ENCODE measurements at regions not wholly inside any gene's neighbourhood (a gene's known extent, or its start where the extent isn't known, plus 50 kb on each side); places are given as distances from the start of the nearest gene placed in this dataset.

DNA sequence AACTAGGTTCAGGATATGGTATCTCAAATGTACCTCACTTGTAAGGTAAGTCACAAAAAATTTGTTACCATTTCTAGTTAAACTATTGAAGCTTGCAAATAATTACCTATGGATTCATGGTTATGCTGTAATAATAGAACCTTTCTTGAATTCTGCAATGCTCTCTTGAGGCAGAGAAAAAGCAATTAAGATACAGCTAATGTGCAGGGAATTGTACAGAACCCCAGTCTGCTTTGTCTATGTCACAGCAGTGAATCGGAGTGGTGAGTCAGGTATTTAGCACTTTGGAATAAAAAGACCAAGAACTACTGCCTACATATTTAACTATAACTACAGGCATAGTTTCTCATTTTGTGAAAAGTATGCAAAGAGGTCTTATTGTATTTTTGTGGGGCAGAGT, 228.7 kb upstream of the GOT2 start:
- no peaks in the 10 kb centered on the region for H3K4me1 Mint-ChIP-seq
- H3K27me3 Mint-ChIP-seq, result peaks cover 3% of the 10 kb centered on the region
- no peak for DNase-seq
- H3K36me3 Mint-ChIP-seq, result no peaks in the 10 kb centered on the region
- H3K9me3 Mint-ChIP-seq, result no peaks in the 10 kb centered on the region
- H3K27ac Mint-ChIP-seq, result no peak overlapping the region
- H3K4me3 Mint-ChIP-seq, result no peak overlapping the region

DNA sequence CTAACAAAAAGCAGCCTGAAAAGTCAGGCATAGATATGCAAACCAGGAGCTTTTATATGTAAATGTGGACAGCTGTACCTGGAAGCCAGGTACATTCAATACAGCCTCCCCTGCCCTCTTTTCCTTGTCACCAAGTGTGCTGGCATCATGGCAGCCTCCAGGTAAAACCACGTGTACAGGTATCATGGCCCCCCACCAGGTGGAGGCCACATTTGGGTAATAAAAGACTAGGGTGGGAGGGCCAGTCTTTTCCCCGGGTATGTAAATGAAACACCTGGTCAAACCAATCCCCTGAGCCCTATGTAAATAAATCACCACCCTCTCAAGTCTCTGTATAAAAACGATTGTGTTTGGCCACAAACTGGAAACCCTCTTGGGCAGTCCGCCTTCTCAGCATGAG, 226.4 kb upstream of the GOT2 start:
- Mint-ChIP-seq H3K4me3 (no peak overlapping the region), H3K27me3 (peaks cover 3% of the 10 kb centered on the region), H3K9me3 (no peaks in the 10 kb centered on the region), H3K4me1 (no peaks in the 10 kb centered on the region), H3K27ac (no peak overlapping the region), H3K36me3 (no peaks in the 10 kb centered on the region)
- no peak for DNase-seq

DNA sequence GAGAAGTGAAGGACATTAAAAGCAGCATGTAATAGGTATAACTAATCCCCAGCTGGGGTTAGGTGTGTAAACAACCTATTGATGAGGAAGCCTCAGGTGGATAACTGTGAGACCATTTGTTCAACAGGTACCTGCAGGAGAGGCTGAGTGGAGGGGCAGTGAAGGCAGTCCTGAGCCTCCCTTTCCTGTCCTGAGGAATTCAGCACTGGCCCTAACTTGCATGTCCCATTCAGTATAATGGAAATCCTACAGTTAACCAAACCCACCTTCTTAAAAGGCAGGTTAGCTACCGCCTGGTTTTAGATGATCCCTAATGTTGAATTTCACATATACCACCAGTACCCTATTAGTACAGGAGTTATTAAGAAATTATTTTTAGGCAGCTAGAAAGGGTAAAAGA, 225.9 kb upstream of the GOT2 start:
- H3K4me1 Mint-ChIP-seq, result no peaks in the 10 kb centered on the region
- peaks cover 3% of the 10 kb centered on the region for H3K27me3 Mint-ChIP-seq
- no peak overlapping the region for H3K27ac Mint-ChIP-seq
- H3K36me3 Mint-ChIP-seq, result no peaks in the 10 kb centered on the region
- H3K9me3 Mint-ChIP-seq, result no peaks in the 10 kb centered on the region
- DNase-seq, result no peak
- H3K4me3 Mint-ChIP-seq, result no peak overlapping the region

DNA sequence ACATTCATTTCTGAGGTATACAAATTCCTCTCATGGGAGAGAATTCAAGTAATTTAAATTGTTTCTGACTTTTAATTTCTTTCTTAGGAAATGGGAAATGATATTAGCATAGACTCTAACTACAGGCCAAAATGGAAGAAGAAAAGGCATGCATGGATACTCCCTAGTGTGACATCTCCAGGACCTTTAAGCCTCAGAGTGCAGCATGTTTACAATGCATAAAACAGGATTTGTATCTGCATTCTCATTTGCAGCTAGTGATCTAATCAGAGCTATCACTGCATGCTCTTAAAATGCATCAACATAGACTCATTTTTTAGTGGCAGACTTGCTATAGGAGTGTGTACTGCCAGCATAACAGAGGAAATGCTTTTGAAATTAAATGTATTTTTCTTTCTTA, 224.6 kb upstream of the GOT2 start:
- H3K4me1 Mint-ChIP-seq, result no peaks in the 10 kb centered on the region
- no peaks in the 10 kb centered on the region for H3K9me3 Mint-ChIP-seq
- no peak overlapping the region for H3K27ac Mint-ChIP-seq
- H3K36me3 Mint-ChIP-seq, result no peaks in the 10 kb centered on the region
- peaks cover 3% of the 10 kb centered on the region for H3K27me3 Mint-ChIP-seq
- H3K4me3 Mint-ChIP-seq, result no peak overlapping the region
- DNase-seq, result no peak

DNA sequence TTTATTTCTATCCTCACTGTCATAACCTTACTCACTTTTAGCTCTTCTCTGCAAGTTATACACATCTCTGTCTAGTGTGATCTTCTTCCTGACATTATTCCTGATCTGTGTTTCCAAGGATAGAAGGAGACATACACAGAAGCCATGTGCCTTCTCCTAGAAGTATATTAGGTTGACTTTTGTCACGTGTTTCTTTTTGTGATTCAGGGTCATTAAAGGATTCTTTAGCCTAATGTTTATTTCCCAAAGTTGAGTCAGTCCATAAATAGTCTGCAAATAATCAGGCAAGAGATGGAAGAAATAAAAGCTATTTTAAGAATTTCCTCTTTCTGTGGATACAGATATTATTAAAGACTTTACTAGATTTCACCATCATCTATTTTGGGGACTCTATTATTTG, 214.1 kb upstream of the GOT2 start:
- Mint-ChIP-seq H3K4me3 (no peak overlapping the region), H3K27me3 (no peaks in the 10 kb centered on the region), H3K36me3 (no peaks in the 10 kb centered on the region), H3K9me3 (peaks cover 6% of the 10 kb centered on the region), H3K4me1 (no peaks in the 10 kb centered on the region), H3K27ac (no peak overlapping the region)
- DNase-seq, result no peak

DNA sequence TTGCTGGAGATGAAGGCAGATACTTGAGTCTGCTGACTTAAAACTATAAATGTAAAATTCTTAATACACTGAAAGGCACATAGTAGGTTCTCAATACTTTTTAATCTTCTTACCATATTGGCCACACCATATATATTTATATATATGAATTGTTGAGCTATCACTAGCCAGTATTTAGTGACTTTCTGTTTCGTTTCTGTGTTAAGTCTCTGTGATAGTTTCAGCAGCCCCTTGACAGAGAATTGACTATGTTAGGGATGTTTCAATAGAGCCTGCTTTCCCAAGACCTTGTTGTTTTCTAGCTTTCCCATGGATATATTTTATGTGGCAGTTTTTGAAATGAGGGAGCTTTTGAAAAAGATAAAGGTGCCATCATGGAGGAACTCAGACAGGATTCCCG, 206.5 kb upstream of the GOT2 start:
- peaks cover 1% of the 10 kb centered on the region for H3K9me3 Mint-ChIP-seq
- H3K4me3 Mint-ChIP-seq, result no peak overlapping the region
- DNase-seq, result no peak
- no peaks in the 10 kb centered on the region for H3K36me3 Mint-ChIP-seq
- no peaks in the 10 kb centered on the region for H3K27me3 Mint-ChIP-seq
- H3K27ac Mint-ChIP-seq, result no peak overlapping the region
- no peaks in the 10 kb centered on the region for H3K4me1 Mint-ChIP-seq

DNA sequence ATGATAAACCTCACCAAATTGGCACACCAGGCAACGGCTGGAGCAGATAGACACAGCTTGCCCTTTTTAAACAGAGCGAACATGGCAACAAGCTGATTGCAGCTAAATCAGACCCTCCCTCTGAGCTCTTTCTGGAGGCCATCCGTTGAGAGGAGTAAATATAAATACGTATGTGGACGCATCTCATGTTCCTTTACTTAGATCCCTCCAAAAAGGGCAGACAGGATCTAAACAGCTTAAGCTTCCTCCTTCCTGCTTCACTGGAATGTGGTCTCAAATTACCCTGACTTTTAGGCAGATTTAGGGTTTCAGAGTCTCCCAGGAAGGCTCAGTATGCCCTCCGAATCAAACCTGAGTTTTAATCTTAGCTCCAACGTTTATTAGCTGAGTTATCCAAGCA, 204.7 kb upstream of the GOT2 start:
- H3K9me3 Mint-ChIP-seq, result peaks cover 1% of the 10 kb centered on the region
- no peak overlapping the region for H3K4me3 Mint-ChIP-seq
- H3K36me3 Mint-ChIP-seq, result no peaks in the 10 kb centered on the region
- H3K27ac Mint-ChIP-seq, result no peak overlapping the region
- no peaks in the 10 kb centered on the region for H3K4me1 Mint-ChIP-seq
- DNase-seq, result no peak
- no peaks in the 10 kb centered on the region for H3K27me3 Mint-ChIP-seq

DNA sequence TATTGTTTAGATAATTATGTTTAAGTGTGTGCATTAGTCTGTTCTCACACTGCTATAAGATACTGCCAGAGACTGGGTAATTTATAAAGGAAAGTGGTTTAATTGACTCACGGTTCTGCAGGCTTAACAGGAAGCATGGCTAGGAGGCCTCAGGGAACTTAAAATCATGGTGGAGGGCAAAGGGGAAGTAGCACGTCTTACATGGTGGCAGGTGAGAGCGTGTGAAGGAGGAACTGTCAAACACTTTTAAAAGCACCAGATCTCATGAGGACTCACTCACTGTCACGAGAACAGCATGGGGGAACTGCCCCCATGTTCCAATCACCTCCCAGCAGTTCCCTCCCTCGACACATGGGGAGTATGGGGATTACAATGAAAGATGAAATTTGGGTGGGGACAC, 203.5 kb upstream of the GOT2 start:
- Mint-ChIP-seq H3K27ac (no peak overlapping the region), H3K36me3 (no peaks in the 10 kb centered on the region), H3K9me3 (peaks cover 1% of the 10 kb centered on the region), H3K27me3 (no peaks in the 10 kb centered on the region), H3K4me1 (no peaks in the 10 kb centered on the region), H3K4me3 (no peak overlapping the region)
- no peak for DNase-seq

DNA sequence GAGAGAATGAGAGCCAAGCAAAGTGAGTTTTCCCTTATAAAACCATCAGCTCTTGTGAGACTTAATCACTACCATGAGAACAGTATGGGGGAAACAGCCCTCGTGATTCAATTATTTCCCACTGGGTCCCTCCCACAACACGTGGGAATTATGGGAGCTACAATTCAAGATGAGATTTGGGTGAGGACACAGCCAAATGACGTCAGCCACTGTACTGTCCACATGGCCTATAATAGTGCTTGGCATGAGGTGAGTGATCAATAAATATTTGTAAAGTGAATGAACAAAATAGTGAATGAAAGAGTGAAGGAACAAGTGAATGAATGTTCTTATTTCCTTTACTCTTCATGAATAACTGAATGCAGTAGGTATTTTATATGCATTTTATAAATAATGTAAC, 199.1 kb upstream of the GOT2 start:
- no peaks in the 10 kb centered on the region for H3K36me3 Mint-ChIP-seq
- H3K27me3 Mint-ChIP-seq, result no peaks in the 10 kb centered on the region
- H3K4me1 Mint-ChIP-seq, result no peaks in the 10 kb centered on the region

DNA sequence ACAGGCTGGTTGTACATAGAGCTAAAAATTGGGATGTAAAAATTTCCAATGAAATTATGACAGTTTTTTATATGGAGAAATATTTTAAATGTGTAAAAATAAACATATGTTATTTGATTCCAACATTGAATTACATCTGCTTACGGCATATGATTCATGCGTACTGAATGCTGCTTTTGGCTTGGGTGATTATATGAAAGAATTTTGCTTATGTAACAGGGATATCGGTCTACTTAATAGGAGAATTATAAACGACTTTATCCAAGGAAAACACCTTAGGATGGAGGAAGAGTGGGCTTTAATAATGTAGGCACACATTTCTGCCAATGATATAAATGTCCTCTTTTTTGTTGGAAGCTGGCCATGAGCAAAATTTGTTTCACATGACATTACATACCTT, 197.3 kb upstream of the GOT2 start:
- H3K27me3 Mint-ChIP-seq, result no peaks in the 10 kb centered on the region
- no peaks in the 10 kb centered on the region for H3K36me3 Mint-ChIP-seq
- no peak overlapping the region for H3K27ac Mint-ChIP-seq
- no peaks in the 10 kb centered on the region for H3K4me1 Mint-ChIP-seq
- no peak overlapping the region for H3K4me3 Mint-ChIP-seq
- no peaks in the 10 kb centered on the region for H3K9me3 Mint-ChIP-seq
- DNase-seq, result no peak

More for the DNA sequence above, 199.1 kb upstream of the GOT2 start:
- Mint-ChIP-seq H3K4me3 (no peak overlapping the region), H3K27ac (no peak overlapping the region), H3K9me3 (peaks cover 1% of the 10 kb centered on the region)
- no peak for DNase-seq

DNA sequence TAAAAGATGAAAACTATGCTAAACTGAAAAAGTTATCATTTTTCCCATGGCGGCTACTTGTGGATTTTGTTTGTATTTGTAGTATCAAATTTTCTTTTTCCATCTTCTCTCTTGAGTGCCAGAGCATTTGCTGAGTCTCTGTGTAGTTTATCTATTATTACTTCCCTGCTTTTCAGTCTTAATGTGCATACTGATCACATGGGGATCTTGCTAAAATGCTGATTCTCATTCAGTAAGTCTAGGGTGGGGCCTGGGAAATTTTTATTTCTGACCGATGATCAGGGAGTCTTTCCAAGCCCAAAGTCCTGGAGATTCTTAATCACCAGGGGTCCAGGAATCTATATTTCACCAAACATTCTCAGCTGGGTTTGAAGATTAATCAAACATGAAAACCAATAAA, 189.0 kb upstream of the GOT2 start:
- peaks cover 2% of the 10 kb centered on the region for H3K9me3 Mint-ChIP-seq
- H3K4me3 Mint-ChIP-seq, result no peak overlapping the region
- DNase-seq, result no peak
- H3K27me3 Mint-ChIP-seq, result no peaks in the 10 kb centered on the region
- H3K27ac Mint-ChIP-seq, result no peak overlapping the region
- no peaks in the 10 kb centered on the region for H3K36me3 Mint-ChIP-seq
- no peaks in the 10 kb centered on the region for H3K4me1 Mint-ChIP-seq

DNA sequence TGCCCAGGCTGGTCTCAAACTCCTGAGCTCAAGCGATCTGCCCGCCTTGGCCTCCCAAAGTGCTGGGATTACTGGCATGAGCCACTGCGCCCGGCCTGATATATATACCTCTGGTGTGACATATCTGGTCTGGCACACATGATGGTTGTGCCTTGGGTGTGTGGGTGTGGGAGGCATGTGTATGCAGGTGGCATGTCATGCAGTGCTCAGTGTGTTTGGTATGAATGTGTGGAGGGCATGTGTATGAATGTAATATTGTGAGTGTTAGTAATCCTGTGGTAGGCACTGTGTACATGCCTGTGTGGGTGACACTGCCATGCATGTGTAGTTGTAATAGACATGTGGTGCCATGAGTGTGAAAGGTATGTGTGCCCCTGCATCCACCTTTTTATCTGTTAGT, 179.3 kb upstream of the GOT2 start:
- peaks cover 5% of the 10 kb centered on the region for H3K9me3 Mint-ChIP-seq
- H3K36me3 Mint-ChIP-seq, result no peaks in the 10 kb centered on the region
- no peak for DNase-seq
- H3K27ac Mint-ChIP-seq, result no peak overlapping the region
- H3K4me1 Mint-ChIP-seq, result no peaks in the 10 kb centered on the region
- no peaks in the 10 kb centered on the region for H3K27me3 Mint-ChIP-seq
- H3K4me3 Mint-ChIP-seq, result no peak overlapping the region

DNA sequence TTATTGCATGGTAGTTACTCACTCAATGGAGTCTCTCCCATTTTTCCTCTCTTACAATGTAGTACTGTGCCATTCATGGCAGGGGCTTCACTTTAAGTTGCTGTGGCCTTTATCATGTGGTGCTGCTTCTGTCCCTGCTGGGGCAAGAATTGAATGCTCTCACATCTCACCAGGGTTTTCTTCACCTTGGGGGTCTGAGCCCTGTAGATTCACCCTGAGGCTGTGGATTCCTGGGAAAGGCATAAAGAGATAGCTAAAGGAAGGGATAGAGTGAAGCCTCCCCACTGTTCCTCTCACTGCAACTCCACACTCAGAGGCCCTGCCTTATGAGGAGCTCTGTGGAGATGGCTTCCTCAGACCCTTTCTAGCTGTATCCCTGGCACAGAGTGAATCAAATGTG, 178.5 kb upstream of the GOT2 start:
- Mint-ChIP-seq H3K4me1 (no peaks in the 10 kb centered on the region), H3K36me3 (no peaks in the 10 kb centered on the region), H3K27me3 (no peaks in the 10 kb centered on the region), H3K9me3 (peaks cover 5% of the 10 kb centered on the region), H3K4me3 (no peak overlapping the region), H3K27ac (no peak overlapping the region)
- no peak for DNase-seq

DNA sequence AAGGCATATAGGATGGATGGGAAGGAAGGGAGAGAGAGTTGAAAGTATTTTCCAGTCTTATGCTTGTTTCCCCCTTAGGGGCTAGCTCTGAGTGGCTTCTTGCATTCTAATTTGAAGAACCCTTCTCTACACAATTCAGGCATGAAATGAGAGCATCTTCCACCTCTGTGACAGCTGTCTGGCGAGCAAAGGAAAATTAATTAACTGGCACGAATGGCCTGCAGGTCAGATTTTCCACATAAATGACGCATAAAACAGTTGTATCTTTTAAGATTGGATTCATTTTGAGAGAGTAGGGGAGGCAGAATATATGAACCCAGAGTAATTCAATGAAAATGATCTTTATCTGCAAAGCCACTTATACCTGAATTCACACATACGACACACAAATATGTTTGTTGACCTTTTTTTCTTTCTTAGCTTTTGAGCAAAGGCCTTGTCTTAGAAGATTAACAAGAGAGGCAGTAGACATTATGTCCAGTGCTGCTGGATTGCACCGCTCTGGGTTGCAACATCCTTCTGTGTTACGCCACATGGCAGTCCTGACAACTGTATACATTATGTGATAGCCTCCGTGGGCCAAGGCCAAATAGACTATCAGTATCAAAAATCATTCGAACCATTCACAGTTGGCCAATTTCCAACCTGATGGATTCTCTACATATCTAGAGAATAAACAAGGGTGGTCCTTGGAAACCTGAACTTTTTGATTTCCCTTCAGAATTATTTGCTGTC, 173.0 kb upstream of the GOT2 start:
- H3K9me3 Mint-ChIP-seq, result peaks cover 1% of the 10 kb centered on the region
- no peak overlapping the region for H3K27ac Mint-ChIP-seq
- no peak overlapping the region for H3K4me3 Mint-ChIP-seq
- no peaks in the 10 kb centered on the region for H3K4me1 Mint-ChIP-seq
- H3K36me3 Mint-ChIP-seq, result no peaks in the 10 kb centered on the region
- no peaks in the 10 kb centered on the region for H3K27me3 Mint-ChIP-seq
- no peak for DNase-seq

DNA sequence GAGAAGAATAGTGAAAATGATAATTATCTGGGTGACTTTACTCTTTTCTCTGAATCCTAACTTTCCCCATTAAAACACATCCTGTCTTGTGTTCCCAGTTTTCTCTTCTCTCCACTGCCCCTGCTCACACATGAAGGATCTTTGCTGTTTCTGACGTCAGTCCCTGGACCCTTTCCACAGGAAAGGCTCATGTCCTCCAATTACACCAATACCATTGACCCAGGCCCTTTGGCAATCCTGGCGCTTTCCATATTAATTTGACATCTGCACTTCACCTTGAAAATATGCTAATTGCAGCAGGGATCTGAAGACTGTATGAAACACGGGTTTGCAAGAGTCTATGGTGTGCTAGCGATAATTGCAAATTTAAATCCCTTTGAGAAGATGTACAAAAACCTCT, 170.2 kb upstream of the GOT2 start:
- Mint-ChIP-seq H3K4me1 (no peaks in the 10 kb centered on the region), H3K4me3 (no peak overlapping the region), H3K27ac (no peak overlapping the region), H3K27me3 (no peaks in the 10 kb centered on the region), H3K9me3 (no peaks in the 10 kb centered on the region), H3K36me3 (no peaks in the 10 kb centered on the region)
- no peak for DNase-seq

DNA sequence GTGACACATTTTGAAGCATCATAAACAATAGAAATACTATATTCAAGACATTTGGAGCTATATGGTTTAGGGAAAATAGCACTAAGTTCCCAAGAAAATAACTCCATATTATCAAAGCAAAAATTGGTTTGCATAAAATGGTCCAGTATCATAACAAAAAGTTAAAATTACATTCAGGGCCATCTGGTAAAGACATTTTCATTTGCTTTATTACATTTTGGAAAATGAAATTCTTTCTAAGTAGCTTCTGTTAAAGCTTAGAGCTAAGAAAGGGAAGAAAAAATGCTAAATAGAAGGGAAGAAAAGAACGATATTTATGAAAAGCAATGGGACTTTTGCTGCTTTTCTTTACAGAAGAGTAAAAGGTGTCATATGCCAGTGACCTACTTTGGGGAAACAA, 155.4 kb upstream of the GOT2 start:
- no peaks in the 10 kb centered on the region for H3K27me3 Mint-ChIP-seq
- no peak overlapping the region for H3K4me3 Mint-ChIP-seq
- no peak for DNase-seq
- no peak overlapping the region for H3K27ac Mint-ChIP-seq
- no peaks in the 10 kb centered on the region for H3K36me3 Mint-ChIP-seq
- peaks cover 5% of the 10 kb centered on the region for H3K9me3 Mint-ChIP-seq
- no peaks in the 10 kb centered on the region for H3K4me1 Mint-ChIP-seq

Data from activated naive CD8-positive, alpha-beta T cell treated with anti-CD3 and anti-CD28 coated beads for 36 hours (primary cell).